WTC11 (cell line): ENCODE measurements at regions not wholly inside any gene's neighbourhood (a gene's known extent, or its start where the extent isn't known, plus 50 kb on each side); places are given as distances from the start of the nearest gene placed in this dataset.

Experiments used
- ATAC-seq: fragments of 200-7000 bp; cut with Tn5 transposase; 2 replicates; pipeline ENCODE4 v1.10.0; 2021; ENCODE audit warnings: mild to moderate bottlenecking, moderate library complexity
- CTCF ChIA-PET: fragments of 300-600 bp; sonication (Branson Sonifier 250); formaldehyde crosslinking; loops from one replicate; lab custom pipeline; 2021; ENCODE audit warnings: antibody characterized with exemption; lab: Charles Lee
- POLR2A ChIA-PET: fragments of 350-600 bp; sonication (Branson Sonifier 250); formaldehyde crosslinking; loops from one replicate; lab custom pipeline; 2021; ENCODE audit warnings: antibody characterized with exemption; lab: Charles Lee
- DNase-seq: peaks from one replicate; pipeline ENCODE4 v3.0.0; 2021; ENCODE audit warnings: low spot score
- H3K27ac Mint-ChIP-seq: 2 replicates; pipeline ENCODE4 v1.8.0; 2021; ENCODE audit warnings: mixed read lengths
- H3K27me3 Mint-ChIP-seq: 2 replicates; pipeline ENCODE4 v1.8.0; 2021; ENCODE audit warnings: low read depth, mild to moderate bottlenecking, moderate library complexity, mixed read lengths
- H3K36me3 Mint-ChIP-seq: 2 replicates; pipeline ENCODE4 v1.8.0; 2021; ENCODE audit warnings: mixed read lengths
- H3K4me1 Mint-ChIP-seq: 2 replicates; pipeline ENCODE4 v1.8.0; 2022; ENCODE audit warnings: mixed read lengths
- H3K4me3 Mint-ChIP-seq: 2 replicates; pipeline ENCODE4 v1.8.0; 2021; ENCODE audit warnings: mild to moderate bottlenecking, moderate library complexity, mixed read lengths
- H3K9me3 Mint-ChIP-seq: 2 replicates; pipeline ENCODE4 v1.8.0; 2021; ENCODE audit warnings: mixed read lengths
- AR ChIP-seq: fragments of 250-450 bp; sonication (Bioruptor Pico); IDR thresholded peaks from 2 replicates; pipeline ENCODE4 v1.9.0; 2021; ENCODE audit warnings: mild to moderate bottlenecking
- ATF1 ChIP-seq: sonication (generic); formaldehyde crosslinking; IDR thresholded peaks from 2 replicates; pipeline ENCODE4 v1.8.1; 2023; ENCODE audit warnings: mild to moderate bottlenecking, moderate library complexity, missing genetic modification reagents
- EMX1 ChIP-seq: fragments of 250-450 bp; sonication (Bioruptor Pico); IDR thresholded peaks from 2 replicates; pipeline ENCODE4 v1.8.0; 2021; ENCODE audit warnings: mild to moderate bottlenecking
- ETV6 ChIP-seq: sonication (generic); formaldehyde crosslinking; IDR thresholded peaks from 2 replicates; pipeline ENCODE4 v1.8.1; 2022; ENCODE audit warnings: mild to moderate bottlenecking, missing genetic modification reagents
- FOXJ3 ChIP-seq: sonication (generic); formaldehyde crosslinking; IDR thresholded peaks from 2 replicates; pipeline ENCODE4 v1.9.0; 2021; ENCODE audit warnings: missing genetic modification reagents, mild to moderate bottlenecking, borderline replicate concordance
- IRF2 ChIP-seq: sonication (generic); formaldehyde crosslinking; IDR thresholded peaks from 2 replicates; pipeline ENCODE4 v1.8.0; 2022; ENCODE audit warnings: low read depth, missing genetic modification reagents, borderline replicate concordance
- JUN ChIP-seq: sonication (generic); formaldehyde crosslinking; IDR thresholded peaks from 2 replicates; pipeline ENCODE4 v1.8.0; 2023; ENCODE audit warnings: mild to moderate bottlenecking, missing genetic modification reagents
- NFYB ChIP-seq: sonication (generic); formaldehyde crosslinking; conservative IDR thresholded peaks from 2 replicates; pipeline ENCODE4 v1.8.0; 2022; ENCODE audit warnings: low read depth, missing genetic modification reagents
- NR1H2 ChIP-seq: sonication (generic); formaldehyde crosslinking; IDR thresholded peaks from 2 replicates; pipeline ENCODE4 v1.9.0; 2021; ENCODE audit warnings: mild to moderate bottlenecking, moderate library complexity, missing genetic modification reagents
- NR2C2 ChIP-seq: sonication (generic); formaldehyde crosslinking; IDR thresholded peaks from 2 replicates; pipeline ENCODE4 v1.8.0; 2022; ENCODE audit warnings: mild to moderate bottlenecking, missing genetic modification reagents
- SP1 ChIP-seq: sonication (generic); formaldehyde crosslinking; conservative IDR thresholded peaks from 2 replicates; pipeline ENCODE4 v1.8.1; 2022; ENCODE audit warnings: missing genetic modification reagents
- TEAD1 ChIP-seq: sonication (generic); formaldehyde crosslinking; IDR thresholded peaks from 2 replicates; pipeline ENCODE4 v1.8.0; 2022; ENCODE audit warnings: mild to moderate bottlenecking, missing genetic modification reagents
- USF2 ChIP-seq: sonication (generic); formaldehyde crosslinking; IDR thresholded peaks from 2 replicates; pipeline ENCODE4 v1.8.1; 2023; ENCODE audit warnings: mild to moderate bottlenecking, missing genetic modification reagents, moderate library complexity
- ZNF416 ChIP-seq: fragments of 250-450 bp; sonication (Bioruptor Pico); IDR thresholded peaks from 2 replicates; pipeline ENCODE4 v1.9.0; 2021; ENCODE audit warnings: mild to moderate bottlenecking, inconsistent platforms
- ZNF425 ChIP-seq: fragments of 250-450 bp; sonication (Bioruptor Pico); conservative IDR thresholded peaks from 2 replicates; pipeline ENCODE4 v1.9.0; 2021; ENCODE audit warnings: mild to moderate bottlenecking
- TF ChIP-seq, protein P1 (sequence below): sonication (generic); formaldehyde crosslinking; IDR thresholded peaks from 2 replicates; pipeline ENCODE4 v1.8.1; 2022; ENCODE audit warnings: mild to moderate bottlenecking, moderate library complexity, missing genetic modification reagents
- TF ChIP-seq, protein P2 (sequence below): sonication (generic); formaldehyde crosslinking; IDR thresholded peaks from 2 replicates; pipeline ENCODE4 v1.8.0; 2022; ENCODE audit warnings: mild to moderate bottlenecking, missing genetic modification reagents

DNA sequence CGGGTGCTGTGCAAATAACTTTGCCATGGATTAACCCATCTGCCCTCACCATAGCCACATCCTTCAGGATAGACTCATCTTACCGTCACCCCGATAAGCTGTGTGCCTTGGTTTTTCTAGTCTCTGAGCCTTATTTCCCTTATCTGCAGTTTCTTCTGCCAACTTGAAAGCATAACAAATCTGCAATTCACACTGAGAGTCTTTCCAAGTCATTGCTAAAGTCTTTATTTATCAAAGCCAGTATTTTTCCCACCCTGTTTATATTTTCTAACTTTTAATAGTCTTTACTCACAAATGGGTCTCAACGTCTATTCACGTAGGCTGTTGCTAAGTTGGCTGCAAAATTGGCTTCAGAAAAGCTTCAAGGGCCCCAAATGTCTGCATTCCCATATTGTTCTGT, 61.6 kb upstream of the SUCLG2 start (continued):
- TF ChIP-seq, protein P1, sequence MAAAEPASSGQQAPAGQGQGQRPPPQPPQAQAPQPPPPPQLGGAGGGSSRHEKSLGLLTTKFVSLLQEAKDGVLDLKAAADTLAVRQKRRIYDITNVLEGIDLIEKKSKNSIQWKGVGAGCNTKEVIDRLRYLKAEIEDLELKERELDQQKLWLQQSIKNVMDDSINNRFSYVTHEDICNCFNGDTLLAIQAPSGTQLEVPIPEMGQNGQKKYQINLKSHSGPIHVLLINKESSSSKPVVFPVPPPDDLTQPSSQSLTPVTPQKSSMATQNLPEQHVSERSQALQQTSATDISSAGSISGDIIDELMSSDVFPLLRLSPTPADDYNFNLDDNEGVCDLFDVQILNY (CRISPR knock-in tag), result no peak
- no peak for TF ChIP-seq ETV6 (CRISPR knock-in tag)
- no peak for TF ChIP-seq JUN

- peaks cover 22% of the 10 kb centered on the region for H3K4me1 Mint-ChIP-seq
- H3K27me3 Mint-ChIP-seq, result no peaks in the 10 kb centered on the region
- peaks cover 5% of the 10 kb centered on the region for H3K9me3 Mint-ChIP-seq
- CTCF ChIA-PET, result no interaction called here
- H3K4me3 Mint-ChIP-seq, result no peak overlapping the region
- H3K36me3 Mint-ChIP-seq, result no peaks in the 10 kb centered on the region
- POLR2A ChIA-PET, result no interaction called here
- no peak overlapping the region for H3K27ac Mint-ChIP-seq
- TF ChIP-seq AR (CRISPR knock-in tag) (no peak), USF2 (CRISPR knock-in tag) (no peak), ATF1 (CRISPR knock-in tag) (no peak), TEAD1 (CRISPR knock-in tag) (no peak), FOXJ3 (CRISPR knock-in tag) (no peak), EMX1 (CRISPR knock-in tag) (no peak), NFYB (CRISPR knock-in tag) (no peak), NR2C2 (no peak), ZNF416 (no peak)
- ATAC-seq (no peak), DNase-seq (no peak)
Observed at GRCh38 chr3:67713764-67714469, 59.5 kb upstream of the SUCLG2 start.

DNA sequence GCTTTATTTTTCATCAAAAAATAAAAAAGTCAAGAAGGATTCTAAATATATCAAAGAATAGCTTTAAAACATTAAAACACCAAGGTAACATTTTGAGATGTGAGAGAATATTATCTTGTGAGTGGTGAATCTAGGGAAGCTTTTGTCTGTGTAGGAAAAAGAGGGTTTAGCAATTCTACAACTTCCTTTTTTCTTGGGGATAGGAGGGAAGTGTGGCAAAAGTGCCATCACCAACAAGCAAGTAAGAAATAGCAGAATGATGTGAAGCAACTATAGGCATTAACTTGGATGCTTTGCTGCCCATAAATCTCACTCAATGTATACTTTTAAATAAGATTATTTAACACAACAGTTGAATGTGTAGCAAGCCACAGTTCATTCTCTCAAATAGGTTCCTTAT, 57.8 kb upstream of the SUCLG2 start:
- ChIA-PET POLR2A (no interaction called here), CTCF (no interaction called here)
- H3K27ac Mint-ChIP-seq, result no peak overlapping the region
- H3K4me3 Mint-ChIP-seq, result no peak overlapping the region
- DNase-seq, result no peak
- H3K36me3 Mint-ChIP-seq, result no peaks in the 10 kb centered on the region
- TF ChIP-seq, protein P2, sequence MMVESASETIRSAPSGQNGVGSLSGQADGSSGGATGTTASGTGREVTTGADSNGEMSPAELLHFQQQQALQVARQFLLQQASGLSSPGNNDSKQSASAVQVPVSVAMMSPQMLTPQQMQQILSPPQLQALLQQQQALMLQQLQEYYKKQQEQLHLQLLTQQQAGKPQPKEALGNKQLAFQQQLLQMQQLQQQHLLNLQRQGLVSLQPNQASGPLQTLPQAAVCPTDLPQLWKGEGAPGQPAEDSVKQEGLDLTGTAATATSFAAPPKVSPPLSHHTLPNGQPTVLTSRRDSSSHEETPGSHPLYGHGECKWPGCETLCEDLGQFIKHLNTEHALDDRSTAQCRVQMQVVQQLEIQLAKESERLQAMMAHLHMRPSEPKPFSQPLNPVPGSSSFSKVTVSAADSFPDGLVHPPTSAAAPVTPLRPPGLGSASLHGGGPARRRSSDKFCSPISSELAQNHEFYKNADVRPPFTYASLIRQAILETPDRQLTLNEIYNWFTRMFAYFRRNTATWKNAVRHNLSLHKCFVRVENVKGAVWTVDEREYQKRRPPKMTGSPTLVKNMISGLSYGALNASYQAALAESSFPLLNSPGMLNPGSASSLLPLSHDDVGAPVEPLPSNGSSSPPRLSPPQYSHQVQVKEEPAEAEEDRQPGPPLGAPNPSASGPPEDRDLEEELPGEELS (CRISPR knock-in tag), result no peak
- no peak for TF ChIP-seq NR1H2 (CRISPR knock-in tag)
- TF ChIP-seq ZNF425 (CRISPR knock-in tag), result no peak
- TF ChIP-seq IRF2 (CRISPR knock-in tag), result no peak
- TF ChIP-seq SP1 (CRISPR knock-in tag), result no peak
- H3K9me3 Mint-ChIP-seq, result peaks cover 5% of the 10 kb centered on the region
- no peak for ATAC-seq
- no peaks in the 10 kb centered on the region for H3K27me3 Mint-ChIP-seq
- H3K4me1 Mint-ChIP-seq, result peaks cover 22% of the 10 kb centered on the region
